ENCODE measurements at regions not wholly inside any gene's neighbourhood (a gene's known extent, or its start where the extent isn't known, plus 50 kb on each side); places are given as distances from the start of the nearest gene placed in this dataset.

DNA sequence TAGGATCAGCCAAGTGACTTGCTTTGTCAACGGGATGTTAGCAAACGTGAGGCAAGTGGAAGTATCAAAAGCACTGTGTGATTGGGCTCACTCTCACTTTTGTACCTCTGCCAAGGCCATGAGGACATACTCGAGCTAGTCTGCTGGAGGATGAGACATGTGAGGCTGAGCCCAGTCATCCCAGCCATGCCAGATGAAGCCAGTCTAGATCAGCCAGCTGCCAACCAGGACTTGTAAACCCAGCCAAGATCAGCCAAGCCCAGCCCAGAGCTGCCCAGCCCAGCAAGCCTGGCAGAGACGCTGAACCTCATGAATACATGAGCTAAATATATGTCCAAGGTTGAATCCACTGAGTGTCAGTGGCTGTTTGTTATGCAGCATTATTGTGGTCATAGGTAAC, 369.7 kb downstream of the MN1 start:
- H3K4me3 ChIP-seq (ENCODE audit: low read length), result no peak overlapping the region
- no peak overlapping the region for H3K9ac ChIP-seq (ENCODE audit: low read length)
- H3K9me3 ChIP-seq (ENCODE audit: insufficient read depth, low read length), result no peaks in the 10 kb centered on the region
- no peaks in the 10 kb centered on the region for H3K36me3 ChIP-seq (replicated peaks; ENCODE audit: low read depth, low read length)
- H3K79me2 ChIP-seq (ENCODE audit: low read length), result no peaks in the 10 kb centered on the region
- no peaks in the 10 kb centered on the region for H3K4me1 ChIP-seq (ENCODE audit: low read length)
- H3K27ac ChIP-seq (ENCODE audit: low read length), result no peak overlapping the region
- no peaks in the 10 kb centered on the region for H4K20me1 ChIP-seq (ENCODE audit: insufficient read depth, low read length)
- H3K27me3 ChIP-seq (ENCODE audit: low read depth, low read length), result peaks cover 12% of the 10 kb centered on the region; the same call in 1 of the 2 replicates
- no peak overlapping the region for H3K4me2 ChIP-seq (ENCODE audit: low read length)
- H2AFZ ChIP-seq (ENCODE audit: low read depth, low read length), result no peak overlapping the region
- no peak for TF ChIP-seq EZH2phosphoT487 (IDR thresholded peaks at IDR 0.05; ENCODE audit: low read depth)
- TF ChIP-seq, protein P1, sequence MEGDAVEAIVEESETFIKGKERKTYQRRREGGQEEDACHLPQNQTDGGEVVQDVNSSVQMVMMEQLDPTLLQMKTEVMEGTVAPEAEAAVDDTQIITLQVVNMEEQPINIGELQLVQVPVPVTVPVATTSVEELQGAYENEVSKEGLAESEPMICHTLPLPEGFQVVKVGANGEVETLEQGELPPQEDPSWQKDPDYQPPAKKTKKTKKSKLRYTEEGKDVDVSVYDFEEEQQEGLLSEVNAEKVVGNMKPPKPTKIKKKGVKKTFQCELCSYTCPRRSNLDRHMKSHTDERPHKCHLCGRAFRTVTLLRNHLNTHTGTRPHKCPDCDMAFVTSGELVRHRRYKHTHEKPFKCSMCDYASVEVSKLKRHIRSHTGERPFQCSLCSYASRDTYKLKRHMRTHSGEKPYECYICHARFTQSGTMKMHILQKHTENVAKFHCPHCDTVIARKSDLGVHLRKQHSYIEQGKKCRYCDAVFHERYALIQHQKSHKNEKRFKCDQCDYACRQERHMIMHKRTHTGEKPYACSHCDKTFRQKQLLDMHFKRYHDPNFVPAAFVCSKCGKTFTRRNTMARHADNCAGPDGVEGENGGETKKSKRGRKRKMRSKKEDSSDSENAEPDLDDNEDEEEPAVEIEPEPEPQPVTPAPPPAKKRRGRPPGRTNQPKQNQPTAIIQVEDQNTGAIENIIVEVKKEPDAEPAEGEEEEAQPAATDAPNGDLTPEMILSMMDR (IDR thresholded peaks at IDR 0.05; ENCODE audit: low read depth, low read length), result no peak

GRCh38 chr22:27433099-27433498, 368.5 kb downstream of the MN1 start:
- Histone ChIP-seq H3K27ac (ENCODE audit: low read length) (no peak overlapping the region), H3K36me3 (replicated peaks; ENCODE audit: low read depth, low read length) (no peaks in the 10 kb centered on the region), H3K4me2 (ENCODE audit: low read length) (no peak overlapping the region), H3K4me3 (ENCODE audit: low read length) (no peak overlapping the region), H4K20me1 (ENCODE audit: insufficient read depth, low read length) (no peaks in the 10 kb centered on the region), H3K27me3 (ENCODE audit: low read depth, low read length) (peaks cover 12% of the 10 kb centered on the region; the same call in 1 of the 2 replicates), H3K79me2 (ENCODE audit: low read length) (no peaks in the 10 kb centered on the region), H3K9me3 (ENCODE audit: insufficient read depth, low read length) (no peaks in the 10 kb centered on the region), H3K4me1 (ENCODE audit: low read length) (no peaks in the 10 kb centered on the region), H3K9ac (ENCODE audit: low read length) (no peak overlapping the region), H2AFZ (ENCODE audit: low read depth, low read length) (no peak overlapping the region)
- no peak for TF ChIP-seq EZH2phosphoT487 (IDR thresholded peaks at IDR 0.05; ENCODE audit: low read depth)
- TF ChIP-seq, protein P1 (IDR thresholded peaks at IDR 0.05; ENCODE audit: low read depth, low read length), result no peak

GRCh38 chr22:27433585-27434190, 367.9 kb downstream of the MN1 start:
- Histone ChIP-seq H2AFZ (ENCODE audit: low read depth, low read length) (no peak overlapping the region), H3K9me3 (ENCODE audit: insufficient read depth, low read length) (no peaks in the 10 kb centered on the region), H3K4me3 (ENCODE audit: low read length) (no peak overlapping the region), H3K27ac (ENCODE audit: low read length) (no peak overlapping the region), H3K9ac (ENCODE audit: low read length) (no peak overlapping the region), H3K79me2 (ENCODE audit: low read length) (no peaks in the 10 kb centered on the region), H4K20me1 (ENCODE audit: insufficient read depth, low read length) (no peaks in the 10 kb centered on the region), H3K4me2 (ENCODE audit: low read length) (no peak overlapping the region), H3K4me1 (ENCODE audit: low read length) (no peaks in the 10 kb centered on the region), H3K36me3 (replicated peaks; ENCODE audit: low read depth, low read length) (no peaks in the 10 kb centered on the region), H3K27me3 (ENCODE audit: low read depth, low read length) (peaks cover 12% of the 10 kb centered on the region; the same call in 1 of the 2 replicates)
- no peak for TF ChIP-seq EZH2phosphoT487 (IDR thresholded peaks at IDR 0.05; ENCODE audit: low read depth)
- TF ChIP-seq, protein P1 (IDR thresholded peaks at IDR 0.05; ENCODE audit: low read depth, low read length), result no peak

DNA sequence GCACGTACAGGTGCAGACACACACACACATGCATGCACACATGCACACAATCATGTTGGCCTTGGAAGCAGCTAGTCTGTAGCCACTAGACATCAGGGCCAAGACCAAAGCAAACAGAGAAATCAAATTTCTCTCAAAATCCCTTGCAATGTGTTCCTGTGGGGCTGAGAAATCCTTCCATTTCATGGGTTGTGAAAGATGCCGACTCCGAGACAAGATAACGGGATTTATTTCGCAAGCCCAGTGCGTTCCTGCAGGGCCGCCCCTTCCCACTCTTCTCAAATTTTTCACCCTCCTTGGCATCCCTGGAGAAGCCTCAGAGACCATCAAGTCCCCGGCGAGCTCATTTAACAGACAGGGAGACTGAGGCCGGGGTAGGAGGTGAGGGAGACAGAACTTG, 366.7 kb downstream of the MN1 start:
- no peak overlapping the region for H3K9ac ChIP-seq (ENCODE audit: low read length)
- H4K20me1 ChIP-seq (ENCODE audit: insufficient read depth, low read length), result no peaks in the 10 kb centered on the region
- H2AFZ ChIP-seq (ENCODE audit: low read depth, low read length), result no peak overlapping the region
- H3K79me2 ChIP-seq (ENCODE audit: low read length), result no peaks in the 10 kb centered on the region
- H3K9me3 ChIP-seq (ENCODE audit: insufficient read depth, low read length), result no peaks in the 10 kb centered on the region
- H3K27ac ChIP-seq (ENCODE audit: low read length), result no peak overlapping the region
- peaks cover 15% of the 10 kb centered on the region; the same call in 1 of the 2 replicates for H3K27me3 ChIP-seq (ENCODE audit: low read depth, low read length)
- H3K4me2 ChIP-seq (ENCODE audit: low read length), result no peak overlapping the region
- H3K4me3 ChIP-seq (ENCODE audit: low read length), result no peak overlapping the region
- H3K4me1 ChIP-seq (ENCODE audit: low read length), result no peaks in the 10 kb centered on the region
- no peak for TF ChIP-seq EZH2phosphoT487 (IDR thresholded peaks at IDR 0.05; ENCODE audit: low read depth)
- TF ChIP-seq, protein P1 (IDR thresholded peaks at IDR 0.05; ENCODE audit: low read depth, low read length), result no peak
- no peaks in the 10 kb centered on the region for H3K36me3 ChIP-seq (replicated peaks; ENCODE audit: low read depth, low read length)
